Memory B cell (primary cell): ENCODE measurements at regions not wholly inside any gene's neighbourhood (a gene's known extent, or its start where the extent isn't known, plus 50 kb on each side); places are given as distances from the start of the nearest gene placed in this dataset.

Experiments
- ATAC-seq: fragments of 150-1000 bp; cut with Tn5 transposase; 2 replicates; pipeline ENCODE4 v1.10.0; 2021; ENCODE audit warnings: low read depth, mild to moderate bottlenecking, moderate library complexity
- DNase-seq, 2 donors: peaks; one replicate each; pipeline ENCODE4 v3.0.0; 2022; ENCODE audit warnings: low spot score in 2 of 2
- H3K27ac Mint-ChIP-seq: one replicate; pipeline ENCODE4 v1.8.0; 2022; ENCODE audit warnings: mild to moderate bottlenecking, moderate library complexity, mixed read lengths
- H3K27me3 Mint-ChIP-seq: one replicate; pipeline ENCODE4 v1.8.0; 2022; ENCODE audit warnings: mixed read lengths
- H3K36me3 Mint-ChIP-seq: one replicate; pipeline ENCODE4 v1.8.0; 2022; ENCODE audit warnings: mild to moderate bottlenecking, mixed read lengths
- H3K4me1 Mint-ChIP-seq: one replicate; pipeline ENCODE4 v1.8.0; 2022; ENCODE audit warnings: mixed read lengths
- H3K4me3 Mint-ChIP-seq: one replicate; pipeline ENCODE4 v1.8.0; 2022; ENCODE audit warnings: mild to moderate bottlenecking, moderate library complexity, mixed read lengths
- H3K9me3 Mint-ChIP-seq: one replicate; pipeline ENCODE4 v1.8.0; 2022; ENCODE audit warnings: mixed read lengths

DNA sequence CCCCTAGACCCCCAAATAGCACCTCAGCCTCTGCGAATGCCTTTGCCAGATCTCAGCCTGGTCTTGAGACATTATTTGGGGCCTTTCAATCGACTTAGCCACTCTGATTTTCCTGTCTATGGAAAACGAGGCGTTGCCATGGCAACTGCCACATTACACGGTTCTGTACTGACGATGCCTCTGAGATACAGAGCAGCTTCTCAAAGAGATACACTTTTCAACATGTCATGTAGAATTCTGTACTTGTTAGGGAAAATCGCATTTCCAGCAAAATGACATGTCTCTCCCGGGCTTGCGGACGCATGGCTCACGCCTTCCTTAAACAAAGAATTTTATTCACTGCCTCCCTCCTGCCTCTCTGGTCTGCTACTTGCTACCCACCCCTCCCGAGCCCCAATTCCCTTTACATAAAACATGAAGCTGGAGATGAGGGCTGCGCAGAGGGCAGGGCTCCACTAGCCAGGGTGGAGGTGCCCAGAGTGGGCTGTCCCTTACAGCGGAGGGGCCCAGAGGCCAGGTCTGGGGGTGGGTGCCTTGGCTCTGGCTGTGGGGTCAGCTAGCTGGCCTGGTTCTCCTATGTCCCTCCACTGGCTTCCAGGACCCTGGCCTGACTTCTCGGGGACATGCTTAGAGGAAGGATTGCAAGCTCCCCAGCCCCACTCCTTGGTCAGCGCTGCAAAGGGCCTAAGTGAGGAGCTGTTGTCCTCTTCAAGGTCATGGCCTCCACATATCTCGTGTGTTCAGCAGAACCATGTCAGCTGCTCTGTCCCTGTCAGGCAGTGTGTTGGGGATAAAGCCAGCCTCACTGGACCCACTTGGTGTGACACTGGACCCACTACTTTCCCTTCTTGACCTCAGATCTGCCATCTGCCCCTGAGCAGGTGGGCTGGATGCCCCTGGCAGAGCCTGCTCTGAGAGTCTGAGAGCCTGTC is 342.5 kb downstream of the RPS24 start:
- Mint-ChIP-seq H3K4me1 (no peaks in the 10 kb centered on the region), H3K36me3 (no peaks in the 10 kb centered on the region), H3K9me3 (no peaks in the 10 kb centered on the region), H3K27me3 (no peaks in the 10 kb centered on the region), H3K27ac (no peak overlapping the region), H3K4me3 (no peak overlapping the region)
- no peak for ATAC-seq
- no peak for DNase-seq

GRCh38 chr10:78377356-78377755 is 343.7 kb downstream of the RPS24 start:
- Mint-ChIP-seq H3K36me3 (no peaks in the 10 kb centered on the region), H3K27ac (no peak overlapping the region), H3K27me3 (no peaks in the 10 kb centered on the region), H3K9me3 (no peaks in the 10 kb centered on the region), H3K4me3 (no peak overlapping the region), H3K4me1 (no peaks in the 10 kb centered on the region)
- ATAC-seq (no peak), DNase-seq (no peak)

- H3K4me1 Mint-ChIP-seq = no peaks in the 10 kb centered on the region
- no peak overlapping the region for H3K27ac Mint-ChIP-seq
- ATAC-seq (no peak), DNase-seq (no peak)
- H3K27me3 Mint-ChIP-seq = no peaks in the 10 kb centered on the region
- H3K4me3 Mint-ChIP-seq = no peak overlapping the region
- no peaks in the 10 kb centered on the region for H3K36me3 Mint-ChIP-seq
- H3K9me3 Mint-ChIP-seq = no peaks in the 10 kb centered on the region
Measured at GRCh38 chr10:78378192-78378591, 344.5 kb downstream of the RPS24 start.

DNA sequence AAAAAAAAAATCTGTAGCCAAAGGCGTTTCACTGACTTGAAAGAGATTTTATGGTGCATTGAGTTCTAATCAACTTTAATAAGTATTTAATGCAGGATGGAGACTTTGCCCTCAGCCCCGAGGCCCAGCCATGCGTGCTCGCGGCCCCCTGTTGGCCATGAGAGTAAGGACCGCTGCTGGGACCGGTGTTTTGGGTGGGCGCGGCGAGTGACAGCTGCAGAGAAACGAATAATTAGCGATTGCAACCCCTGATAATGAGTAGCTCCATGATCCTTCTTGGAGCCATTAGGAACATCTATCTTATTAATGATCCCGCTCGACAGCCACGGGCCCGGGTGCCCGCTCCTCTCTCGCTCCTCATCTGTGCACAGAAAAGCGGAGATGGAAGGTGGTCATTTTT is 347.4 kb downstream of the RPS24 start:
- Mint-ChIP-seq H3K27me3 (peaks cover 7% of the 10 kb centered on the region), H3K4me1 (no peaks in the 10 kb centered on the region), H3K27ac (no peak overlapping the region), H3K4me3 (no peak overlapping the region), H3K36me3 (no peaks in the 10 kb centered on the region), H3K9me3 (no peaks in the 10 kb centered on the region)
- no peak for ATAC-seq
- DNase-seq = no peak

GRCh38 chr10:78382047-78382446 is 348.4 kb downstream of the RPS24 start:
- Mint-ChIP-seq H3K4me1 (no peaks in the 10 kb centered on the region), H3K27me3 (peaks cover 7% of the 10 kb centered on the region), H3K27ac (no peak overlapping the region), H3K9me3 (no peaks in the 10 kb centered on the region), H3K4me3 (no peak overlapping the region), H3K36me3 (no peaks in the 10 kb centered on the region)
- ATAC-seq (no peak), DNase-seq (no peak)

DNA sequence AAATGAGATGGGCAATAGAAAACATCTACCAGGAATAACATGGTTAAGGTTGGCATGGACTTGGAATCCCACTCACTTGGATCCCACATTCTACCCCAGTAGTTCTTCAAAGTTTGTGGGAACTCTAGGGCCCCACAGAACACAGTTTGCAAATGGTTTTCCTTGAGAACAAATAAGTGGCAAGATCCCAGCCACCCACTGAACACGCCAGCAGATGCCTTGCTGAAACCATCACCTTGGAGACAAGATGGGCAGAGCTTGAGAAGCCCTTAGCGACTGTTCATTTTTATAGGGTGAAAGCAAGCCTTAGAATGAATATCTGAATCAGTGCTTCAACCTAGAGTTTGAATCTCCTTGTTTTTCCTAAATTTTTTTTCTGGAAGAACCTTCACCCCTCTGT is 349.1 kb downstream of the RPS24 start:
- H3K27me3 Mint-ChIP-seq = peaks cover 11% of the 10 kb centered on the region
- H3K4me3 Mint-ChIP-seq = no peak overlapping the region
- no peaks in the 10 kb centered on the region for H3K9me3 Mint-ChIP-seq
- no peak for DNase-seq
- no peaks in the 10 kb centered on the region for H3K36me3 Mint-ChIP-seq
- ATAC-seq = no peak
- H3K27ac Mint-ChIP-seq = no peak overlapping the region
- H3K4me1 Mint-ChIP-seq = no peaks in the 10 kb centered on the region

DNA sequence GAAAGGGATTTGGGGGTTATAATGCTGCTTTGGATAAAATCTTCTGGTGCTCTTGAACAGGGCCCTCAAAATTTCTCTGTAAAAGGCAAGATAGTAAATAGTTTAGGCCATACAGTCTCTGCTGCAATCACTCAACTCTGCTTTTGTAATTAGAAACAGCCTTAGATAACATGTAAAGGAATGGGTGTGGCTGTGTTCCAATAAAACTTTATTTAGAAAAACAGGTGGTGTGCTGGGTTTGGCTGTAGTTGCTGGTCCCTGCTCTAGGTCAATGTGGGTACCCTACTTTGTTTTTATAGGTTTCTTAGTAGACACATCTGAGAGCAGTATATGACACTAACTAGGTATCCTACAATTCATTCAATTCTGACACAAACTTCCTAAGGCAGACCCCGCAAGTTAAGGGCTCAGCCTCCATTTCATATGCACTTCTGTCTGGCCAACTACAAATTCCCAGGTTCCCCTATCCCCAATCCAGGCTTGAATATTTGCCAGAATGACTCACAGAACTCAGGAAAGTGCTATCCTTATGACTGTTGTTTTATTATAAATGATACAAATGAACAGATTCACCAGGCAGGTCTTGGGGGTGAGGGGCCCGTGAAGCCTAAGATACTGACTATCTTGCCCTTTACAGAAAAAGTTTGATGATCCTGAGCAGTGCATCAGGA is 349.9 kb downstream of the RPS24 start:
- no peaks in the 10 kb centered on the region for H3K4me1 Mint-ChIP-seq
- H3K36me3 Mint-ChIP-seq = no peaks in the 10 kb centered on the region
- DNase-seq (no peak), ATAC-seq (no peak)
- H3K27ac Mint-ChIP-seq = no peak overlapping the region
- no peaks in the 10 kb centered on the region for H3K9me3 Mint-ChIP-seq
- peaks cover 15% of the 10 kb centered on the region for H3K27me3 Mint-ChIP-seq
- no peak overlapping the region for H3K4me3 Mint-ChIP-seq

DNA sequence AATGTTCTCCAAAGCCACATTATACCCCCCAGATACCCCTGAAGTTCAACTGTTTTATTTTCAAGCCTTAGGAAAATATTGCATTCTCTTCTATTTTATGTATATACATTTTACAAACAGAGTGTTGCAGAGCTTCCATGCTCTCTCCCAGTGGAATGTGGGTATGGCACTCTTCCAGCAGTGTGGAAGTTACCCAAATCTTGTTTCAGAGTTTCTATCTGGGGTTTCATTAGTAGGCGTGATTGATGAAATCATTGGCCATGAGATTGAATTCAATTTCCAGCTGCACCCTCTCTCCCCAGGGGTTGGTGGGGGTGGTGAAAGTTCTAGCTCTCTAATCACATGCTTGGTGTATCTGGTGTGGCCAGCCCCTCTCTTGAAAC is 350.4 kb downstream of the RPS24 start:
- Mint-ChIP-seq H3K27me3 (peaks cover 15% of the 10 kb centered on the region), H3K4me1 (no peaks in the 10 kb centered on the region), H3K36me3 (no peaks in the 10 kb centered on the region), H3K27ac (no peak overlapping the region), H3K4me3 (no peak overlapping the region), H3K9me3 (no peaks in the 10 kb centered on the region)
- DNase-seq = no peak
- ATAC-seq = no peak

GRCh38 chr10:78385599-78385998 is 351.9 kb downstream of the RPS24 start:
- H3K27ac Mint-ChIP-seq = no peak overlapping the region
- H3K4me3 Mint-ChIP-seq = no peak overlapping the region
- no peaks in the 10 kb centered on the region for H3K9me3 Mint-ChIP-seq
- peaks cover 15% of the 10 kb centered on the region for H3K27me3 Mint-ChIP-seq
- ATAC-seq (no peak), DNase-seq (no peak)
- no peaks in the 10 kb centered on the region for H3K36me3 Mint-ChIP-seq
- no peaks in the 10 kb centered on the region for H3K4me1 Mint-ChIP-seq

DNA sequence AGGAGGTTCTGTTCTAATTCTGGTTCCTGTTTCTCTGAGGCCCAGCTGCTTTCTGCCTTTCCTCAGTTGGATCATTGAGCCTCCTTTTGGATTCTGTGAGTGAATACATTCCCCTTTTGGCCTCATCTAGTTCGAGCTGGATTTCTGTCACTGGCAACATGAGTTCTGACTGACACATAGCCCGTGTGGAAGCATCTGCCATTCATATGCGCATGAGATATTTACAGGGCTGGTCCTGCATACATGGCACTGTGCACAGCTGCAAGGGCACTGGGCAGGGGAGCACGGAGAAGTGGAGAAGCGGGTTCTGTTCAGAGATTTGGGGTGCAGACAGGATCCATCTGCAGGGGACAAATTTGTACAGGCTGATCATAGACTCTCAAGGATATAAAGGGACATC is 352.8 kb downstream of the RPS24 start:
- no peak for DNase-seq
- Mint-ChIP-seq H3K36me3 (no peaks in the 10 kb centered on the region), H3K27me3 (peaks cover 18% of the 10 kb centered on the region), H3K27ac (no peak overlapping the region), H3K4me1 (no peaks in the 10 kb centered on the region), H3K4me3 (no peak overlapping the region), H3K9me3 (no peaks in the 10 kb centered on the region)
- no peak for ATAC-seq

GRCh38 chr10:78388331-78389050 is 354.8 kb downstream of the RPS24 start:
- Mint-ChIP-seq H3K4me3 (no peak overlapping the region), H3K9me3 (no peaks in the 10 kb centered on the region), H3K36me3 (no peaks in the 10 kb centered on the region), H3K4me1 (no peaks in the 10 kb centered on the region), H3K27ac (no peak overlapping the region), H3K27me3 (peaks cover 19% of the 10 kb centered on the region)
- DNase-seq = no peak
- no peak for ATAC-seq

DNA sequence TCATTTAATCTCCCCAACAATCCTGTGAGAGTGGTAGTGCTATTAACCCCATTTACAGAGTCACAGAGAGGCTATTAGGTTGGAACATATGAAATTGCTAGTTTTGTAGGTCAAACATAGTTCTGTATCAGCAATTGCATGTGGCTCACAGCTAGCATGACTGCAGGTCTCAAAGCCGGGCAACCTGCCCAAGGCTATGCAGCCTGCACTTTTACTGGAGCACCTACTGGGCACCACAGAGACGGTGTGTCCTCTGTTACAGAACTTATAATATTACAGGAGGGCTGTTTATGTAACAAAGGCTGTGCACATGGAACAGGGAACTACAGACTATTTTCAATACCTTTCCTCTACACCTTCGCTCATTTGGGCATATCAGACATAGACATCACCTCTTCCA is 355.8 kb downstream of the RPS24 start:
- Mint-ChIP-seq H3K4me1 (no peaks in the 10 kb centered on the region), H3K27me3 (peaks cover 19% of the 10 kb centered on the region)

GRCh38 chr10:78390051-78390450 is 356.4 kb downstream of the RPS24 start:
- no peak for ATAC-seq

More for the DNA sequence above, 355.8 kb downstream of the RPS24 start:
- ATAC-seq (no peak), DNase-seq (no peak)
- Mint-ChIP-seq H3K27ac (no peak overlapping the region), H3K9me3 (no peaks in the 10 kb centered on the region), H3K36me3 (no peaks in the 10 kb centered on the region), H3K4me3 (no peak overlapping the region)

DNA sequence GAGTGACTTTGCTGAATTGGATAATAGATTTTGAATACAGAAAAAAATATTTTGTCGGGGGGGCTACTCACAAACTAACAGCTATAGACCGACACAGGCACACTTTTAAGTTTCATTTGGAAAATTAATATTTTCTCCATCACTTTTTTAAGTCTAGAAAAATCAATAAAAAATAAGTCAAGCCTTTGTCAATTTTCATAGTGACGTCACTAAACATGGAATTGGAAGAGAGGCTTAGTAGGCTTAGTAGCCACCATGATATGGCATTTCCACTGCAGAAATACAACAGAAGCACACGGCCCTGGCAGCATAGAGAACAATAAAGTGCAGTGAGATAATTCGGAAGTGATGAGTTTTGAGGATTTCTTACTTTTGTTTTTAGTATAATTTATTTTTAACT is 357.2 kb downstream of the RPS24 start:
- H3K4me1 Mint-ChIP-seq = no peaks in the 10 kb centered on the region
- DNase-seq (no peak), ATAC-seq (no peak)
- no peaks in the 10 kb centered on the region for H3K9me3 Mint-ChIP-seq
- H3K36me3 Mint-ChIP-seq = no peaks in the 10 kb centered on the region
- H3K27me3 Mint-ChIP-seq = peaks cover 15% of the 10 kb centered on the region
- H3K4me3 Mint-ChIP-seq = no peak overlapping the region
- H3K27ac Mint-ChIP-seq = no peak overlapping the region

More at GRCh38 chr10:78390051-78390450, 356.4 kb downstream of the RPS24 start:
- Mint-ChIP-seq H3K9me3 (no peaks in the 10 kb centered on the region), H3K4me1 (no peaks in the 10 kb centered on the region), H3K27ac (no peak overlapping the region), H3K27me3 (peaks cover 15% of the 10 kb centered on the region), H3K4me3 (no peak overlapping the region), H3K36me3 (no peaks in the 10 kb centered on the region)
- no peak for DNase-seq
